WTC11 (cell line): ENCODE measurements at regions not wholly inside any gene's neighbourhood (a gene's known extent, or its start where the extent isn't known, plus 50 kb on each side); places are given as distances from the start of the nearest gene placed in this dataset.
A peak's percentile ranks its signal among the peaks of the same experiment; 100 is the strongest.

Source experiments
- ATAC-seq: fragments of 200-7000 bp; cut with Tn5 transposase; 2 replicates; pipeline ENCODE4 v1.10.0; 2021; ENCODE audit warnings: mild to moderate bottlenecking, moderate library complexity
- CTCF ChIA-PET: fragments of 300-600 bp; sonication (Branson Sonifier 250); formaldehyde crosslinking; loops from one replicate; lab custom pipeline; 2021; ENCODE audit warnings: antibody characterized with exemption; lab: Charles Lee
- POLR2A ChIA-PET: fragments of 350-600 bp; sonication (Branson Sonifier 250); formaldehyde crosslinking; loops from one replicate; lab custom pipeline; 2021; ENCODE audit warnings: antibody characterized with exemption; lab: Charles Lee
- DNase-seq: peaks from one replicate; pipeline ENCODE4 v3.0.0; 2021; ENCODE audit warnings: low spot score
- H3K27ac Mint-ChIP-seq: 2 replicates; pipeline ENCODE4 v1.8.0; 2021; ENCODE audit warnings: mixed read lengths
- H3K27me3 Mint-ChIP-seq: 2 replicates; pipeline ENCODE4 v1.8.0; 2021; ENCODE audit warnings: low read depth, mild to moderate bottlenecking, moderate library complexity, mixed read lengths
- H3K36me3 Mint-ChIP-seq: 2 replicates; pipeline ENCODE4 v1.8.0; 2021; ENCODE audit warnings: mixed read lengths
- H3K4me1 Mint-ChIP-seq: 2 replicates; pipeline ENCODE4 v1.8.0; 2022; ENCODE audit warnings: mixed read lengths
- H3K4me3 Mint-ChIP-seq: 2 replicates; pipeline ENCODE4 v1.8.0; 2021; ENCODE audit warnings: mild to moderate bottlenecking, moderate library complexity, mixed read lengths
- H3K9me3 Mint-ChIP-seq: 2 replicates; pipeline ENCODE4 v1.8.0; 2021; ENCODE audit warnings: mixed read lengths
- ATF1 ChIP-seq: sonication (generic); formaldehyde crosslinking; IDR thresholded peaks from 2 replicates; pipeline ENCODE4 v1.8.1; 2023; ENCODE audit warnings: mild to moderate bottlenecking, moderate library complexity, missing genetic modification reagents
- FOXK1 ChIP-seq: sonication (generic); formaldehyde crosslinking; IDR thresholded peaks from 2 replicates; pipeline ENCODE4 v1.8.0; 2022; ENCODE audit warnings: mild to moderate bottlenecking, moderate library complexity, missing genetic modification reagents
- HMGA2 ChIP-seq: fragments of 250-450 bp; sonication (Bioruptor Pico); IDR thresholded peaks from 2 replicates; pipeline ENCODE4 v1.4.0; 2021; ENCODE audit warnings: mild to moderate bottlenecking, moderate library complexity
- IRF2 ChIP-seq: sonication (generic); formaldehyde crosslinking; IDR thresholded peaks from 2 replicates; pipeline ENCODE4 v1.8.0; 2022; ENCODE audit warnings: low read depth, missing genetic modification reagents, borderline replicate concordance
- JAZF1 ChIP-seq: fragments of 250-450 bp; sonication (Bioruptor Pico); IDR thresholded peaks from 2 replicates; pipeline ENCODE4 v1.9.0; 2021; ENCODE audit warnings: moderate library complexity, mild to moderate bottlenecking, inconsistent platforms
- MXD4 ChIP-seq: fragments of 250-450 bp; sonication (Bioruptor Pico); IDR thresholded peaks from 2 replicates; pipeline ENCODE4 v1.8.0; 2021; ENCODE audit warnings: mild to moderate bottlenecking, moderate library complexity, borderline replicate concordance
- SOX15 ChIP-seq: fragments of 250-450 bp; sonication (Bioruptor Pico); IDR thresholded peaks from 2 replicates; pipeline ENCODE4 v1.9.0; 2021; ENCODE audit warnings: mild to moderate bottlenecking
- TP53 ChIP-seq: sonication (generic); formaldehyde crosslinking; IDR thresholded peaks from 2 replicates; pipeline ENCODE4 v1.8.1; 2023; ENCODE audit warnings: mild to moderate bottlenecking, missing genetic modification reagents
- ZNF416 ChIP-seq: fragments of 250-450 bp; sonication (Bioruptor Pico); IDR thresholded peaks from 2 replicates; pipeline ENCODE4 v1.9.0; 2021; ENCODE audit warnings: mild to moderate bottlenecking, inconsistent platforms
- ZNF423 ChIP-seq: fragments of 250-450 bp; sonication (Bioruptor Pico); IDR thresholded peaks from 2 replicates; pipeline ENCODE4 v2.1.2; 2022; ENCODE audit warnings: mild to moderate bottlenecking, moderate library complexity
- TF ChIP-seq, protein P1 (sequence below): sonication (generic); formaldehyde crosslinking; IDR thresholded peaks from 2 replicates; pipeline ENCODE4 v1.8.0; 2022; ENCODE audit warnings: mild to moderate bottlenecking, missing genetic modification reagents
- TF ChIP-seq, protein P2 (sequence below): sonication (generic); formaldehyde crosslinking; IDR thresholded peaks from 2 replicates; pipeline ENCODE4 v1.8.1; 2023; ENCODE audit warnings: mild to moderate bottlenecking, missing genetic modification reagents, borderline replicate concordance
- TF ChIP-seq, protein P3 (sequence below): fragments of 250-450 bp; sonication (Bioruptor Pico); IDR thresholded peaks from 2 replicates; pipeline ENCODE4 v1.9.0; 2021; ENCODE audit warnings: mild to moderate bottlenecking
- TF ChIP-seq, protein P4 (sequence below): sonication (generic); formaldehyde crosslinking; IDR thresholded peaks from 2 replicates; pipeline ENCODE4 v1.8.1; 2023; ENCODE audit warnings: mild to moderate bottlenecking, missing genetic modification reagents, moderate library complexity
- TF ChIP-seq, protein P5 (sequence below): sonication (generic); formaldehyde crosslinking; IDR thresholded peaks from 2 replicates; pipeline ENCODE4 v1.8.0; 2022; ENCODE audit warnings: mild to moderate bottlenecking, missing genetic modification reagents

DNA sequence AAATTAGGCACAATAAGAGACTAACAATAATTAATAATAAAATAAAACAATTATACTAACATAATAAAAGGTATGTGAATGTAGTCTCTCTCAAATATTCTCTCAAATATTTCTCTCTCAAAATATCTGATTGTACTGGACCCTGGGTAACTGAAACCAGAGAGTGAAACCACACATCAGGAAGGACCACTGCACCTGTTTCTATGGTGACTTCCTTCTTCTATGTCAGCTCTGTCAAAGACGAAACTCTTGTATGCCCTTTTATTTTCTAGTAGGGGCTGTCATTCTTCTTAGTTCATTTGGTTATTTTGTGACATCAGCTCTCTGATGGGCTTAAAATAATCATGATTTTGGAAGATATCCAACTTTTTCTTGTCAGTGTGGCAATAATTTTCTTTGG is 428.0 kb upstream of the TPK1 start:
- POLR2A ChIA-PET = interaction anchor here (0.7 kb wide), 1 partner anchor 1358 kb away, joined by 7 read pairs; no protein-coding TSS in a partner anchor
- CTCF ChIA-PET = no interaction called here
- Mint-ChIP-seq H3K36me3 (no peaks in the 10 kb centered on the region), H3K27ac (no peak overlapping the region), H3K27me3 (no peaks in the 10 kb centered on the region; the same call in 1 of the 2 replicates), H3K9me3 (peaks cover 21% of the 10 kb centered on the region), H3K4me1 (no peaks in the 10 kb centered on the region), H3K4me3 (no peak overlapping the region)
- no peak for ATAC-seq
- no peak for DNase-seq
- TF ChIP-seq, protein P1, sequence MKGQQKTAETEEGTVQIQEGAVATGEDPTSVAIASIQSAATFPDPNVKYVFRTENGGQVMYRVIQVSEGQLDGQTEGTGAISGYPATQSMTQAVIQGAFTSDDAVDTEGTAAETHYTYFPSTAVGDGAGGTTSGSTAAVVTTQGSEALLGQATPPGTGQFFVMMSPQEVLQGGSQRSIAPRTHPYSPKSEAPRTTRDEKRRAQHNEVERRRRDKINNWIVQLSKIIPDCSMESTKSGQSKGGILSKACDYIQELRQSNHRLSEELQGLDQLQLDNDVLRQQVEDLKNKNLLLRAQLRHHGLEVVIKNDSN (CRISPR knock-in tag) = no peak
- TF ChIP-seq ATF1 (CRISPR knock-in tag) (no peak), MXD4 (CRISPR knock-in tag) (no peak), TP53 (no peak), IRF2 (CRISPR knock-in tag) (no peak), ZNF416 (CRISPR knock-in tag) (no peak), FOXK1 (CRISPR knock-in tag) (no peak), JAZF1 (CRISPR knock-in tag) (no peak)
- TF ChIP-seq, protein P2, sequence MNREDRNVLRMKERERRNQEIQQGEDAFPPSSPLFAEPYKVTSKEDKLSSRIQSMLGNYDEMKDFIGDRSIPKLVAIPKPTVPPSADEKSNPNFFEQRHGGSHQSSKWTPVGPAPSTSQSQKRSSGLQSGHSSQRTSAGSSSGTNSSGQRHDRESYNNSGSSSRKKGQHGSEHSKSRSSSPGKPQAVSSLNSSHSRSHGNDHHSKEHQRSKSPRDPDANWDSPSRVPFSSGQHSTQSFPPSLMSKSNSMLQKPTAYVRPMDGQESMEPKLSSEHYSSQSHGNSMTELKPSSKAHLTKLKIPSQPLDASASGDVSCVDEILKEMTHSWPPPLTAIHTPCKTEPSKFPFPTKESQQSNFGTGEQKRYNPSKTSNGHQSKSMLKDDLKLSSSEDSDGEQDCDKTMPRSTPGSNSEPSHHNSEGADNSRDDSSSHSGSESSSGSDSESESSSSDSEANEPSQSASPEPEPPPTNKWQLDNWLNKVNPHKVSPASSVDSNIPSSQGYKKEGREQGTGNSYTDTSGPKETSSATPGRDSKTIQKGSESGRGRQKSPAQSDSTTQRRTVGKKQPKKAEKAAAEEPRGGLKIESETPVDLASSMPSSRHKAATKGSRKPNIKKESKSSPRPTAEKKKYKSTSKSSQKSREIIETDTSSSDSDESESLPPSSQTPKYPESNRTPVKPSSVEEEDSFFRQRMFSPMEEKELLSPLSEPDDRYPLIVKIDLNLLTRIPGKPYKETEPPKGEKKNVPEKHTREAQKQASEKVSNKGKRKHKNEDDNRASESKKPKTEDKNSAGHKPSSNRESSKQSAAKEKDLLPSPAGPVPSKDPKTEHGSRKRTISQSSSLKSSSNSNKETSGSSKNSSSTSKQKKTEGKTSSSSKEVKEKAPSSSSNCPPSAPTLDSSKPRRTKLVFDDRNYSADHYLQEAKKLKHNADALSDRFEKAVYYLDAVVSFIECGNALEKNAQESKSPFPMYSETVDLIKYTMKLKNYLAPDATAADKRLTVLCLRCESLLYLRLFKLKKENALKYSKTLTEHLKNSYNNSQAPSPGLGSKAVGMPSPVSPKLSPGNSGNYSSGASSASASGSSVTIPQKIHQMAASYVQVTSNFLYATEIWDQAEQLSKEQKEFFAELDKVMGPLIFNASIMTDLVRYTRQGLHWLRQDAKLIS (CRISPR knock-in tag) = no peak
- TF ChIP-seq, protein P3, sequence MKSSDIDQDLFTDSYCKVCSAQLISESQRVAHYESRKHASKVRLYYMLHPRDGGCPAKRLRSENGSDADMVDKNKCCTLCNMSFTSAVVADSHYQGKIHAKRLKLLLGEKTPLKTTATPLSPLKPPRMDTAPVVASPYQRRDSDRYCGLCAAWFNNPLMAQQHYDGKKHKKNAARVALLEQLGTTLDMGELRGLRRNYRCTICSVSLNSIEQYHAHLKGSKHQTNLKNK (CRISPR knock-in tag) = no peak
- TF ChIP-seq, protein P4, sequence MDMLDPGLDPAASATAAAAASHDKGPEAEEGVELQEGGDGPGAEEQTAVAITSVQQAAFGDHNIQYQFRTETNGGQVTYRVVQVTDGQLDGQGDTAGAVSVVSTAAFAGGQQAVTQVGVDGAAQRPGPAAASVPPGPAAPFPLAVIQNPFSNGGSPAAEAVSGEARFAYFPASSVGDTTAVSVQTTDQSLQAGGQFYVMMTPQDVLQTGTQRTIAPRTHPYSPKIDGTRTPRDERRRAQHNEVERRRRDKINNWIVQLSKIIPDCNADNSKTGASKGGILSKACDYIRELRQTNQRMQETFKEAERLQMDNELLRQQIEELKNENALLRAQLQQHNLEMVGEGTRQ = no peak

DNA sequence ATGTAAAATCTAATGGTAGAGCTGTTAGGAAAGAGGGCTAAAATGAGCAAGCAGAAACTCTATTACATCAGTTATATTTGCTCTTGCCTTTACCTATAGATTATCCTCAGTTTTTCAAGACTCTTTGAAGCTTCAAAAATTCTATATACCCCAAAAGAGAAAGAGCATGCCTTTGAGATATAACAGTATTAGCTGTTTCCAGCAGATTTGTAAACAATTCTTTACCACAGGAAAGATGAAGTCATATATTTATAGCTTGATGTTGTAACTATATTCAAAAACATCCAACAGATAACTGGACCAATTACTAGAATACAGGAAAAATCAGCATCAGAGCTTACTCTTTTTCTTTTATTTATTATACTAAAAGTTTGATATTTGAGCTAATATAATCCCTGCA is 416.2 kb upstream of the TPK1 start:
- no peak for ATAC-seq
- no peak for TF ChIP-seq HMGA2 (CRISPR knock-in tag)
- TF ChIP-seq, protein P5, sequence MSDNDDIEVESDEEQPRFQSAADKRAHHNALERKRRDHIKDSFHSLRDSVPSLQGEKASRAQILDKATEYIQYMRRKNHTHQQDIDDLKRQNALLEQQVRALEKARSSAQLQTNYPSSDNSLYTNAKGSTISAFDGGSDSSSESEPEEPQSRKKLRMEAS (CRISPR knock-in tag) = no peak
- TF ChIP-seq, all 79 proteins: peak for 0
- no peaks in the 10 kb centered on the region for H3K4me1 Mint-ChIP-seq
- H3K36me3 Mint-ChIP-seq = peaks cover 6% of the 10 kb centered on the region
- no peaks in the 10 kb centered on the region; the same call in 1 of the 2 replicates for H3K27me3 Mint-ChIP-seq
- ChIA-PET POLR2A (no interaction called here), CTCF (interaction anchor here (1.0 kb wide), 1 partner anchor 11 kb away, joined by 6 read pairs; no protein-coding TSS in a partner anchor)
- H3K9me3 Mint-ChIP-seq = peaks cover 23% of the 10 kb centered on the region
- DNase-seq = no peak
- no peak overlapping the region for H3K27ac Mint-ChIP-seq
- H3K4me3 Mint-ChIP-seq = no peak overlapping the region

DNA sequence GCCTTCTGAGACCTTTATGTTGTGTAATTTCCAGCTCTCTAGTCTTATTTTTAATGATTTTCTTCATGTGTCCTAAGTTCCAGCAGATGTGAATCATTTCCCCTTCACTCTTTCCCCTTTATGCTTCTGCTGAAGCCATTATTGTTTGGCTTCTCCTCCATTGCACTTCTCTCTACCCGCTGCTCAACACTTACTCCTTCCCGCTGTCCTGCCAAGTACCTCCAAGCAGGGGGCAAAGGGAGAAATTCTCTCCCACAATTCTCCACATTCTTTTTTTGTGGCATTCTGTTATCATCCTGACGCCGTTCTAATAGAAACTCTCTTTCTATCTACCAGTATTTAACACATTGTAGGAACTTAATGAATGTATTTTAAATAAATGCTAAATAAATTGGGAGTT is 388.9 kb upstream of the TPK1 start:
- peaks cover 24% of the 10 kb centered on the region for H3K9me3 Mint-ChIP-seq
- H3K27me3 Mint-ChIP-seq = no peaks in the 10 kb centered on the region
- ChIA-PET POLR2A (no interaction called here), CTCF (no interaction called here)
- H3K4me3 Mint-ChIP-seq = no peak overlapping the region
- TF ChIP-seq ZNF423 (CRISPR knock-in tag) (peak; percentile 74; the same call in 1 of the 2 replicates), SOX15 (CRISPR knock-in tag) (no peak)
- 0 out of 2 replicates have a peak, but pooled peaks cover 2% of the 10 kb centered on the region for H3K36me3 Mint-ChIP-seq
- DNase-seq (no peak), ATAC-seq (peak; percentile 95)
- H3K27ac Mint-ChIP-seq = peak overlapping the region; percentile 46; the same call in 1 of the 2 replicates
- H3K4me1 Mint-ChIP-seq = peaks cover 14% of the 10 kb centered on the region
